ENCODE measurements at regions not wholly inside any gene's neighbourhood (a gene's known extent, or its start where the extent isn't known, plus 50 kb on each side); places are given as distances from the start of the nearest gene placed in this dataset.
"Not testable (repeated sequence)": the region's sequence is repeated elsewhere in the genome, so short reads cannot be mapped to it uniquely, and the experiment has no call there.

- ATAC-seq, DNase-seq: not testable (repeated sequence)
These were observed 221.9 kb upstream of the LRRC61 start for GRCh38 chr7:150101282-150101681.

GRCh38 chr7:150107283-150107682 lies 215.9 kb upstream of the LRRC61 start:
- not testable (repeated sequence) for DNase-seq, ATAC-seq

GRCh38 chr7:150110375-150110820 lies 212.8 kb upstream of the LRRC61 start:
- ATAC-seq (peak; percentile 69), DNase-seq (peak; percentile 8)

- ATAC-seq, DNase-seq: not testable (repeated sequence)
These were observed 212.3 kb upstream of the LRRC61 start for GRCh38 chr7:150110882-150111281.

- not testable (repeated sequence) for DNase-seq, ATAC-seq
These were observed 211.6 kb upstream of the LRRC61 start for GRCh38 chr7:150111373-150112139.

GRCh38 chr7:150113301-150113700 lies 209.9 kb upstream of the LRRC61 start:
- not testable (repeated sequence) for DNase-seq, ATAC-seq

DNA sequence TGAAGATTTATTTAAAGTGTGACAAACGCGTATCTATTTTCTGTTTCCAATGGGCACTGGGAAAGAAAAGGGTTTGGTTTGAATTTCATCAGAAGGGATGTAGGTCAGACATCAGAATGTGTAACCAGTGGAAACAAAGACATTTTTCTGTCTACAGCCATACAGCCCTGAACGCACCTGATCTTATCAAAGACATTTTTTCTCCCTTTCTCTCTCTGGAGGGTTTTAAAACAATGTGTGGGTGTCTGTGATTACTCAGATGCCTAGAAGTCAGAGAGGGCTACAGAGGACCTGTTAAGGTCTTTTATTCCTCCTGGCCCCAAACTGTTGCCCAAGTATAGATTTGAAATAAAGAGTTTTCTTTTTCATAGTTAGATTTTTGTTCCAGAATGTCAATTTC lies 208.6 kb upstream of the LRRC61 start:
- not testable (repeated sequence) for DNase-seq
- peak; percentile 49 for ATAC-seq

GRCh38 chr7:150119966-150120365 lies 203.2 kb upstream of the LRRC61 start:
- not testable (repeated sequence) for ATAC-seq, DNase-seq

- not testable (repeated sequence) for DNase-seq, ATAC-seq
These were observed 197.3 kb upstream of the LRRC61 start for GRCh38 chr7:150125831-150126230.

DNA sequence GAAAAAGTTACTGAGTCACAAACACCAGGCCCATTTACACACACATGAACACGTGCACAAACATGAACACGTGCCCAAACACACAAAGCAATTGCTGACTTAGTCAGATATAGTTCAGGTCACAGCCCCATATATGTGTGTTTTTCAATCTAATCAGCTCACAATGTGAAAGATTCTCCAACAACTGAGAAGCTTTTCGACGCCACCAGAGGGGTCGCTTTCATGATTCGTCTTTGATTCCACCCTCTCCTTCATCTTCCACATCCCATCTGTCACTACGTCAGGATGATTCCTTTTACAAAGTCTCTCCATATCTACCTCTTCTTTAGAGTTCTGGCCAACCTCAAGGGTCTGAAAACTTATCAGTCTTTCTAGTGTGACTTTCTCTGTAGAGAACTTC lies 188.7 kb upstream of the LRRC61 start:
- DNase-seq, ATAC-seq: not testable (repeated sequence)

DNA sequence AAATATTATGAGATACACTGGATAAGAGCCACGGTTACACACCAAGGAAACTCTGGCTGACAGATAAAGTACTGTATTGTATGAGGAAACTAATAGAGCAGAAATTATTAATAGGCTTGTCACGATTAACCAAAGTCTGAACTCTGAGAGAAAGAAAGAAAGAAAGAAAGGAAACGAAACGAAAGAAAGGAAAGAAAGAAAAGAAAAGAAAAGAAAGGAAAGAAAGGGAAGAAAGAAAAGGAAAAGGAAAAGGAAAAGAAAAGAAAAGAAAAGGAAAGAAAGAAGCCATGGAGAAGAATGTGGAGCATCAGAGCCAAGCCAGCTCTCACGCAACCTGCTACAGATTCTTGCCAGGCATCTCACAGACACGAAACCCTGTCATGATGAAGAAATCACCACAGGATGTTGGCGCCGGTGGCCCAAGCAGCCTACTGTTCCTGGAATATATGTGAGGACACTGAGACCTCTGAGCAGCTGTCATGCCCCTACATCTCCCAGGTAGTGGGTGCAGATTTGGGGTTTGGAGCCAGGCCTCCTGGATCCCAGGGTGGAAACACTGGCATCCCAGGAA lies 187.4 kb upstream of the LRRC61 start:
- DNase-seq, ATAC-seq: not testable (repeated sequence)

GRCh38 chr7:150139840-150140239 lies 183.3 kb upstream of the LRRC61 start:
- ATAC-seq, DNase-seq: not testable (repeated sequence)

- ATAC-seq, DNase-seq: not testable (repeated sequence)
These were observed 181.4 kb upstream of the LRRC61 start for GRCh38 chr7:150141525-150142345.

DNA sequence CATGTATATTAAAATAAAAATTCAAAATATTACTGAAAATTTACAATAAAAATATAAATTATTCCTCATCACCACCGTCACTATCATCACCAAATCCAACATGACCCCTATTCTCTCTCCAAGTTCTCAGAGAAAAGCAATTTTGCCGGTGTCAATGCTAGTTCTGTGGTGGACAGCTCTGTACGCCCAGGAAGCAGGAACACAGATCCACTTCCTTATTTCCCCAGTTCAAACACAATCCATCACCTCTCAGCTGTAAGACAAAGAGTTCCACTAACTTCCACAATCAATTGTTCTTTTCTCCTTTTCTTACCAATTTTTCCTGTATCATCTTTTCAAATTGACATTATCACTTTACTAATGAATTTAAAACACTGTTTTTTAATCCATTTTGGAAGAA lies 177.0 kb upstream of the LRRC61 start:
- DNase-seq, ATAC-seq: not testable (repeated sequence)

- ATAC-seq: not testable (repeated sequence)
These were observed 175.6 kb upstream of the LRRC61 start for GRCh38 chr7:150147524-150147923.

GRCh38 chr7:150156015-150156414 lies 167.1 kb upstream of the LRRC61 start:
- ATAC-seq, DNase-seq: not testable (repeated sequence)

More at GRCh38 chr7:150147524-150147923, 175.6 kb upstream of the LRRC61 start:
- DNase-seq: not testable (repeated sequence)

- ATAC-seq, DNase-seq: not testable (repeated sequence)
These were observed 164.5 kb upstream of the LRRC61 start for GRCh38 chr7:150158696-150159095.

GRCh38 chr7:150169515-150169914 lies 153.6 kb upstream of the LRRC61 start:
- ATAC-seq, DNase-seq: not testable (repeated sequence)

GRCh38 chr7:150169943-150170490 lies 153.1 kb upstream of the LRRC61 start:
- DNase-seq, ATAC-seq: not testable (repeated sequence)

DNA sequence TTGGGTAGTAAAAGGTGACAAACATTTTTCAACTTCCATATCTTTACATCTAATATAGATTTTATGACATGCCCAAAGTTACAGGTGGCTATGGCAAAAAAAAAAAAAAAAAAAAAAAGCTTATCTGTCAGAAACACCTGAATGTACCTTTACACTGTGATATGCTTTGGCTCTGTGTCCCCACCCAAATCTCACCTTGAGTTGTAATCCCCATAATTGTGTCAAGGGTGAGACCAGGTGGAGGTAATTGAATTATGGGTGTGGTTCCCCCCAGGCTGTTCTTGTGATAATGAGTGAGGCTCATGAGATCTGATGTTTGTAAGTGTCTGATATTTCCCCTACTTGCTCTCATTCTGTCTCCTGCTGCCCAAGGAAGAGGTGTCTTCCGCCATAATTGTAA lies 139.6 kb upstream of the LRRC61 start:
- not testable (repeated sequence) for ATAC-seq, DNase-seq

DNA sequence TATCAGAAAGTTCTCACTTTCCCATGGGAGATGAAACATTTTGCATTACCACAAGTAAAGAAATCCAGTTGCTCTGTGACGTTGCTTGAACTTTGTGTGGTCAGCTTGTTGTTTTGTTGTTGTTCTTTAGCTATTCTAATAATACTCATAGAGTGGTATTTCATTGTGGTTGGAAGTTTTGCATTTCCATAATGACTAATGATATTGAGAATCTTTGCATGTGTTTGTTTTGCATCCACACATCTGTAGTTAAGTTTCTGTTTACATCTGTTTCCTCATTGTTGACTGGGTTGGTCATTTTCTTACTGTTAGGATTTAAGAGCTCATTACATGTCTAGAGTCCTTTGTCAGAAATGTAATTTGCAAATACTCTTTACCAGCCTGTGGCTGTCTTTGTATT lies 133.2 kb upstream of the LRRC61 start:
- DNase-seq, ATAC-seq: not testable (repeated sequence)

GRCh38 chr7:150192541-150192940 lies 130.6 kb upstream of the LRRC61 start:
- not testable (repeated sequence) for ATAC-seq, DNase-seq
